OCI-LY3 (cell line): ENCODE measurements at regions not wholly inside any gene's neighbourhood (a gene's known extent, or its start where the extent isn't known, plus 50 kb on each side); places are given as distances from the start of the nearest gene placed in this dataset.

ENCODE experiments used
- CTCF ChIP-seq: fragments of 200-600, 300-600 bp; sonication (generic); IDR thresholded peaks from 2 replicates; pipeline ENCODE4 v1.5.1; 2014; ENCODE audit warnings: antibody characterized with exemption, low read length, low read depth
- EZH2phosphoT487 ChIP-seq: fragments of 200-600 bp; shearing (Covaris generic); IDR thresholded peaks from 2 replicates; pipeline ENCODE4 v1.6.1; 2018; ENCODE audit warnings: antibody characterized with exemption, mixed run types, low read depth

GRCh38 chr14:106844608-106845285 lies 1318.4 kb downstream of the TMEM121 start:
- TF ChIP-seq CTCF (no peak), EZH2phosphoT487 (no peak)
